Germinal center (tissue), 1 donor: ENCODE measurements at regions not wholly inside any gene's neighbourhood (a gene's known extent, or its start where the extent isn't known, plus 50 kb on each side); places are given as distances from the start of the nearest gene placed in this dataset.
"Not testable (repeated sequence)": the region's sequence is repeated elsewhere in the genome, so short reads cannot be mapped to it uniquely, and the experiment has no call there.

ENCODE experiments used
- DNase-seq: peaks from one replicate; pipeline ENCODE4 v3.0.0; 2012; ENCODE audit warnings: mixed read lengths, low spot score

DNA sequence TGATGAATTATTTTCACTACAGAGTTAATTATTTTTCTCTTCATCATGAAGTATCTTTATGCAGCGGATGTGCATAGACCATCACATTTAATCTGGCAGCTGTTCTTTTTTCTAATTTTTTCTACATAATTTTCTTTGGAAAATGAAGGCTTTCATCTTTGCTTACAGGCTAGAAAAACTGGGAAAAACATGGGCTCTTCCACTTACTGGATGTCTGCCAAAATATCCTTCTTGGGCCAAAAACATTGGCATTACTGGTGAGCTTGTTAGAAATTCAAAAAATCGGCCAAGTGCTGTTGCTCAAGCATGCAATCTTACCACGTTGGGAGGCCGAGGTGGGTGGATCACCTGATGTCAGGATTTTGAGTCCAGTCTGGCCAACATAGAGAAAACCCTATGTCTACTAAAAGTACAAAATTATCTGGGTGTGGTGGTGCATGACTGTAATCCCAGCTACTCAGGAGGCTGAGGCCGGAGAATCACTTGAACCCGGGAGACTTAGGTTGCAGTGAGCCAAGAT, 176.8 kb downstream of the ZNF737 start:
- no peak for DNase-seq

DNA sequence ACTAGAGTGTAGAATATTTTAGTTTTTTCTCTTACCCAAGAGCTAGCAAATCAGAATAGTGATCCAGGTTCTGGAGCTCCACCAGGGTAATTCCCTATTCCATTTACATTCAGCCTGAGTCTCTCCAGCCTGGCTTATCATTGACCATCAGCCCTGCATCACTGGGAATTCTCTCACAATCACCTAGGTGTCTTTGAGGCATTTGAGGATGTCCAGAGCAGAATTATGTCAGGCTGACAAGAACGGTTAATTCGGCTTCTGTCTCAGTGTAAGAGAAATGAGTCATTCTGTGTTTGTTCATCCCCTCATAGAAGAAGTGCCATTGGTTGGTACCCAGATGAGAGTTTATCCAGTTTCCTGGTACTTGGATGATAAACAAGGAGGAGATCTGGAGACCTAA, 180.5 kb downstream of the ZNF737 start:
- no peak for DNase-seq

DNA sequence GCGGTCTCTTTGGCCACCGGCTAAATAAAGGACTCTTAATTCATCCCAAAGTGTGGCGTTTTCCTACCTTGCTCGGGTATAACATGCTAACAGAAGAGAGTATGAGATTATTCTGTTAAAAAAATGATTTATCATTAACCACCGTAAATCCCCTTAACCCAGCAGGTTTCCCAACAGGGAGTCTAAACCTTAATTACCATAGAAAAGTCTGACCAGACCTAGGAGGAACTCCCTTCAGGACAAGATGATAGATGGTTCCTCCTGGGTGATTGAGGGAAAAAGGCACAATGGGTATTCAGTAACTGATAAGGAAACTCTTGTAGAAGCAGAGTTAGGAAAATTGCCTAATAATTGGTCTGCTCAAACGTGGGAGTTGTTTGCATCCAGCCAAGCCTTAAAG, 193.7 kb downstream of the ZNF737 start:
- DNase-seq: no peak

GRCh38 chr19:20371304-20371703, 194.3 kb downstream of the ZNF737 start:
- DNase-seq: not testable (repeated sequence)

DNA sequence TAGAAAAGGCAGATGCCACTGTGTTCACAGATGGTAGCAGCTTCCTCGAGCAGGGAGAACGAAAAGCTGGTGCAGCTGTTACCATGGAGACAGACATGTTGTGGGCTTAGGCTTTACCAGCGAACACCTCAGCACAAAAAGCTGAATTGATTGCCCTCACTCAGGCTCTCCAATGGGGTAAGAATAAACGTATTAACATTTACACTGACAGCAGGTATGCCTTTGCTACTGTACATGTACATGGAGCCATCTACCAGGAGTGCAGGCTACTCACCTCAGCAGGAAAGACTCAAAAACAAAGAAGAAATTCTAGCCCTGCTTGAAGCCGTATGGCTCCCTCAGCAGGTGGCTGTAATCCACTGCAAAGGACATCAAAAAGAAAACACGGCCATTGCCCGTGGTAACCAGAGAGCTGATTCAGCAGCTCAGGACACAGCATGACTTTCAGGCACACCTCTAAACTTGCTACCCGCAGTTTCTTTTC, 197.7 kb downstream of the ZNF737 start:
- DNase-seq: no peak

DNA sequence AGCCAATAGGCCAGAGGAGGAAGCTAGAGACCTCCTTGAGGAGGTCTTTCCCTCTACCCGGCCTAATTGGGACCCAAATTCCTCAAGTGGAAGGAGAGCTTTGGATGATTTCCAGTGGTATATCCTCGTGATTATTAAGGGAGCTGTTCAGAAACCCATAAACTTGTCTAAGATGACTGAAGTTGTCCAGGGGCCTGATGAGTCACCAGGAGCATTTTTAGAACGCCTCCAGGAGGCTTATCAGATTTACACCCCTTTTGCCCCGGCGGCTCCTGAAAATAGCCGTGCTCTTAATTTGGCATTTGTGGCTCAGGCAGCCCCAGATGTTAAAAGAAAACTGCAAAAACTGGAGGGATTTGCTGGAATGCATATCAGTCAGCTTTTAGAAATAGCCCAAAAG, 198.1 kb downstream of the ZNF486 start:
- no peak for DNase-seq

GRCh38 chr19:20359933-20360720, 193.1 kb downstream of the ZNF486 start:
- DNase-seq: no peak

DNA sequence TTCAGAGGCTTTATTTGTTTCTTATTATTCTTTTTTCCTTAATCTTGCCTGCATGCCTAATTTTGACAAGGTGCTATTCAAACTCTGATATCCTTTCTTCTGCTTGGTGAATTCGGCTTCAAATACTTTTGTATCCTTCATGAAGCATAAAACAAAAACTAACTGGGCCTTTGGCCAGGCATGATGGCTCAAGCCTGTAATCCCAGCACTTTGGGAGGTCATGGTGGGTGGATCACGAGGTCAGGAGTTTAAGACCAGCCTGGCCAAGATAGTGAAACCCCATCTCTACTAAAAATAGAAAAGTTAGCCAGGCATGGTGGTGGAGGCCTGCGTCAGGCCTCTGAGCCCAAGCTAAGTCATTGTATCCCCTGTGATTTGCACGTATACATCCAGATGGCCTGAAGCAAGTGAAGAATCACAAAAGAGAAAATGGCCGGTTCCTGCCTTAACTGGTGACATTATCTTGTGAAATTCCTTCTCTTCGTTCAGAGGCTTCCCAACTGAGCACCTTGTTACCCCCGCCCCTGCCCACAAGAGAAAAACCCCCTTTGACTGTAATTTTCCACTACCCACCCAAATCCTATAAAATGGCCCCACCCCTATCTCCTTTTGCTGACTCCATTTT, 191.9 kb downstream of the ZNF486 start:
- DNase-seq: not testable (repeated sequence)

GRCh38 chr19:20357921-20358320, 190.9 kb downstream of the ZNF486 start:
- no peak for DNase-seq

DNA sequence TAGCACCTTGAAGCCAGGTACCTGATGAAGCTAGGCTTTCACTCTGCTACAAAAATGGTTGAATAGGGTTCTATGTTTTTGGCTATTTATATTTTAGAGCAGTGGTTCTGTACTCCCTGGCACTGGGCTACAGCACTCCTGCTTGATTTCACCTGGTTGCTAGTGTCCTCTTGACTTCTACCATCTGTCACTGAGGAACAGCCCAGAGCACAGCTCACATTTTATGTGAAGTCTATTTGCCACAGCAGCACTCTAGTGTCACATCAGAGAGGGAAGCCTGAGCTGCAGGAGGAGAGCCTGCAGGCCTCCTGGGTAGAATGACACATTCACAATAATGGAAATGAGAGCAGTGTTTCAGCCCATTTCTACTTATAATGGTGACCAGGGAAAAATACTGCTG, 184.2 kb downstream of the ZNF486 start:
- DNase-seq: no peak

GRCh38 chr19:20349206-20349605, 182.2 kb downstream of the ZNF486 start:
- DNase-seq: no peak

- DNase-seq: no peak
These were observed 172.4 kb downstream of the ZNF486 start for GRCh38 chr19:20339444-20339843.

DNA sequence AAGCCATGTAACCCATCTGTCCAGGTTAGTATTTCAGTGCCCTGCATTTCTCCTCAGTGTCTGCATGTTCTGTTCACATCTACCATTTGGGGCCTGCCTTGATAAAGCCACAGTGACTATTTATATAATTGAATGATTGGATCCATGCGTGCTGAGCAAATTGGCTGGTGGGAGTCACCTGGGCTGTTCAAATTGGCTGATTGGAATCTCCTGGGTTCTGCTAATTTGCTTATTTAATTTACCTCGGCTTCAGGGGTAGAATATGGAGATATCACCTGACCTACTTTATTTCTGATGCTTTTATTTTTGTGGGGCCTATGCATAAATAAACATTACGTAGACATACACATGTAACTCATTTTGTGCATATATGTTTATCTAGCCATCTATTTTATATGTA, 167.7 kb downstream of the ZNF486 start:
- DNase-seq: no peak

DNA sequence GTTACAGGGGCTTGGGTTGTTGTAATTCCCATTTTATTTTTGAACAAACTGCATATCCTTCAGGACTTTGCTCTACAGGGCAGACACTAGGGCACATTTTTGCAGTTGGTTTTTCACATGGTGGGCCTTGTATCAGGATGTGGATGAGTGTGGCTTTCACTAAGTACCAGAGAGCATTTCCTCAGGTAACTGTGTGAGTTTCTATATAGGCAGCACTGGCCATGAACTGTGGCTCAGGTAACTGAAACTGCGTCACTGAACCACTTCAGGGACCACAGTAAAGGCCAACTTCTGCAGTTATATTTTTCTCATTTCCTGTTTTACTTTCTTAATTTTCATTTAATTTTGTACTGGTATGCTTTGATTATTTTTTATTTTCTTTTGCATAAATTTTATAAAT, 166.5 kb downstream of the ZNF486 start:
- no peak for DNase-seq

DNA sequence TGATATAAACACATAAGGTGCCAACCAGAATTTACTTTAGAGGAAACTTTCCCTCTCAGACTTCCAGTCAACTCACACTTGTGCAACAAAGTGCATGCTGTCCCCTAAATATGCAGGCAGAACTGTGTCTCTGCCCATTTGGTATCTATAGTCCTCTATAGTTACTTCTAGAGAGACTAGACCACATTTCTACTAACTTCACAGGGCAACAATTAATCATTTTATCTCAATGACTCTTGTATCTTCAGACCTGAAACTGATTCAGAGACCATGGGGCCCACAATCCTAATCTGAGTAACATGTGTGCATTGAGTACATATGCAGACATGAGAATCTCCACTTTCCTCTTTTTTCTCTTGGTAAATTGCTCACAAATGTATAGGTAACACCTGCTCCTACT, 158.1 kb downstream of the ZNF486 start:
- DNase-seq: no peak

- DNase-seq: no peak
These were observed 154.2 kb downstream of the ZNF486 start for GRCh38 chr19:20321139-20321763.

- peak; percentile 1 for DNase-seq
These were observed 153.2 kb downstream of the ZNF486 start for GRCh38 chr19:20320191-20320590.

GRCh38 chr19:20318616-20319015, 151.6 kb downstream of the ZNF486 start:
- DNase-seq: no peak

DNA sequence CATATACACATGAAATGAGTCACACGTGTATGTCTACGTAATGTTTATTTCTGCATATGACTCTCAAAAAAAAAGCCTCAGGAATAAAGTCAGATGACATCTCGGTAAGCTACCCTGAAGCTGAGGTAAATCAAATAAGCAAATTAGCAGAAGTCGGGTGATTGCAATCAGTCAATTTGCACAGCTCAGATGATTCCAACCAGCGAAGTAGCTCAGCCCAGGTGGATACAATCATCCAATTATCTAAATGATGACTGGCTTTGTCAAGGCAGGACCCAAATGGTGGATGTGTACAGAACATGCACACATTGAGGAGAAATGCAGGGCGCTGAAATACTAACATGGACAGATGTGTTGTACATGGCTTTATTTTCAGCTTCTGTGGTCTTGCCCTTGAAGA, 148.5 kb downstream of the ZNF486 start:
- DNase-seq: no peak

DNA sequence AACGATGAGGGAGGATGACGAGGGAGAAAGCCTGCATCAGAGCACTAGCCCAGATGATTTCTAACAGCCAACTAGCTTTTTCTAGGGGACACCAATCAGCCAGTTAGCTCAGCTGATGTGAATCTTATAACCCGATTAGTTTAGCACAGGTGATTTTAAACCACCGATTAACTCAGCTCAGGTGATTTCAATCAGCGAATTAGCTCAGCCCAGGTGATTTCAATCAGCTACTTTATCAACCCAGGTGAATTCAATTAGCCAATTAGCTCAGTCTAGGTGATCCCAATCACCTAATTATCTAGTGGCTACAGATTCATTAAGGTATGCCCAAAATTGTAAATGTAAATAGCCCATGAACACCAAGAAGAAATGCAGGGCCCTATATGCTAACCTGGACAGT, 146.9 kb downstream of the ZNF486 start:
- no peak for DNase-seq

GRCh38 chr19:20307127-20307526, 140.1 kb downstream of the ZNF486 start:
- no peak for DNase-seq

DNA sequence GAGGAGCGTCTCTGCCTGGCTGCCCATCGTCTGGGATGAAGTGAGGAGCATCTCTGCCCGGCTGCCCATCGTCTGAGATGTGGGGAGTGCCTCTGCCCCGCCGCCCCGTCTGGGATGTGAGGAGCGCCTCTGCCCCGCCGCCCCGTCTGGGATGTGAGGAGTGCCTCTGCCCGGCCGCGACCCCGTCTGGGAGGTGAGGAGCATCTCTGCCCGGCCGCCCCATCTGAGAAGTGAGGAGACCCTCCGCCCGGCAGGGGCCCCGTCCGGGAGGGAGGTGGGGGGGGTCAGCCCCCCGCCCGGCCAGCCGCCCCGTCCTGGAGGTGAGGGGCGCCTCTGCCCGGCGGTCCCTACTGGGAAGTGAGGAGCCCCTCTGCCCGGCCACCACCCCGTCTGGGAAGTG, 129.3 kb downstream of the ZNF486 start:
- DNase-seq: not testable (repeated sequence)

DNA sequence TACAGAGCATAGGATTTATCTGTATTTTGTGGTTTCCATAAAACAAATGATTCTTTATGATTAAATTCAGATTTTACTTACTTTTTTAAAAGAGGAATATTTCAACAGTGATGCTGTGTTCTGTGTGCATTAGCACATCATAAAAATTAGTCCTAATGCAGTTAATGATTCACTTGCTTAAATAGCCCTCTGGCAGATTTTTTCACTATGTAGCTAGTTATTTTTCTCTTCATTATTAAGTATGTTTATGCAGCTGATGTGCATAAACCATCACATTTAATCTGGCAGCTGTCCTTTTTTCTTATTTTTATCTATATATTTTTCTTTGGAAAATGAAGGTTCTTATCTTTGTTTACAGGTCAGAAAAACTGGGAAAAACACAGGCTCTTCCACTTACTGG, 127.2 kb downstream of the ZNF486 start:
- no peak for DNase-seq
